CD4-positive, alpha-beta T cell (primary cell): ENCODE measurements at regions not wholly inside any gene's neighbourhood (a gene's known extent, or its start where the extent isn't known, plus 50 kb on each side); places are given as distances from the start of the nearest gene placed in this dataset.

Source experiments
- ATAC-seq: fragments of 200-7000 bp; cut with Tn5 transposase; one replicate; pipeline ENCODE4 v1.10.0; 2022; ENCODE audit warnings: mild to moderate bottlenecking; ENCODE audit not compliant: poor library complexity
- CTCF ChIA-PET: fragments of 350-600 bp; sonication (Branson Sonifier 250); formaldehyde crosslinking; loops from one replicate; lab custom pipeline; 2021; ENCODE audit warnings: antibody characterized with exemption, inconsistent platforms; lab: Charles Lee
- POLR2A ChIA-PET: fragments of 350-600 bp; sonication (Branson Sonifier 250); formaldehyde crosslinking; loops from one replicate; lab custom pipeline; 2021; ENCODE audit warnings: antibody characterized with exemption, inconsistent platforms; lab: Charles Lee
- DNase-seq, 14 experiments: peaks; one replicate each; pipeline ENCODE4 v3.0.0-alpha.2; 2013 to 2020; ENCODE audit warnings: mixed read lengths in 2 of 14
- H3K27ac ChIP-seq, 2 donors: one replicate each; pipeline versions ENCODE4 v1.5.1 to v1.7.0; 2013; ENCODE audit warnings: low read length in 2 of 2, low read depth in 1 of 2, mild to moderate bottlenecking in 1 of 2
- H3K27me3 ChIP-seq, 2 experiments: 1 replicate in 1 of 2; 2 replicates in 1 of 2; pipeline versions ENCODE4 v1.6.1 to v1.7.0; 2013; ENCODE audit warnings: low read length in 2 of 2, control low read depth in 1 of 2, mild to moderate bottlenecking in 1 of 2, moderate library complexity in 1 of 2; ENCODE audit not compliant: insufficient read depth in 2 of 2, control insufficient read depth in 1 of 2
- H3K36me3 ChIP-seq: one replicate; pipeline ENCODE4 v1.6.1; 2013; ENCODE audit warnings: low read length, control low read depth; ENCODE audit not compliant: insufficient read depth
- H3K4me1 ChIP-seq: one replicate; pipeline ENCODE4 v1.6.1; 2013; ENCODE audit warnings: low read length, control low read depth; ENCODE audit not compliant: insufficient read depth
- H3K4me3 ChIP-seq: one replicate; pipeline ENCODE4 v1.5.1; 2013; ENCODE audit warnings: mild to moderate bottlenecking, low read length, moderate library complexity
- H3K9me3 ChIP-seq, 2 experiments: 1 replicate in 1 of 2; 2 replicates in 1 of 2; pipeline versions ENCODE4 v1.6.1 to v1.7.0; 2013; ENCODE audit warnings: low read length in 2 of 2, mild to moderate bottlenecking in 2 of 2, control low read depth in 1 of 2, moderate library complexity in 1 of 2; ENCODE audit not compliant: control insufficient read depth in 1 of 2, insufficient read depth in 1 of 2
- H3K27ac Mint-ChIP-seq: one replicate; pipeline ENCODE4 v1.8.0; 2020; ENCODE audit warnings: mixed read lengths
- H3K27me3 Mint-ChIP-seq: one replicate; pipeline ENCODE4 v1.8.0; 2021; ENCODE audit warnings: mixed read lengths
- H3K36me3 Mint-ChIP-seq: one replicate; pipeline ENCODE4 v1.8.0; 2021; ENCODE audit warnings: low read depth, mixed read lengths
- H3K4me1 Mint-ChIP-seq: one replicate; pipeline ENCODE4 v1.8.0; 2021; ENCODE audit warnings: low read depth, mixed read lengths
- H3K4me3 Mint-ChIP-seq: one replicate; pipeline ENCODE4 v1.8.0; 2020; ENCODE audit warnings: mild to moderate bottlenecking, mixed read lengths
- H3K9me3 Mint-ChIP-seq: one replicate; pipeline ENCODE4 v1.8.0; 2020; ENCODE audit warnings: mixed read lengths
- intact Hi-C, 2 experiments: fragments of 100-400 bp; cut with DNase I in 1 of 2; cut with micrococcal nuclease in 1 of 2; formaldehyde crosslinking; loops; one replicate each; pipeline versions ENCODE4 v1.15.1 to v1.9.0; 2023 to 2025; cut with DNase I, micrococcal nuclease
- TF ChIP-seq, protein P1 (sequence below): fragments of 200-600 bp; IDR thresholded peaks from one replicate; pipeline ENCODE4 v1.8.0; 2022; ENCODE audit warnings: antibody characterized with exemption, mild to moderate bottlenecking

DNA sequence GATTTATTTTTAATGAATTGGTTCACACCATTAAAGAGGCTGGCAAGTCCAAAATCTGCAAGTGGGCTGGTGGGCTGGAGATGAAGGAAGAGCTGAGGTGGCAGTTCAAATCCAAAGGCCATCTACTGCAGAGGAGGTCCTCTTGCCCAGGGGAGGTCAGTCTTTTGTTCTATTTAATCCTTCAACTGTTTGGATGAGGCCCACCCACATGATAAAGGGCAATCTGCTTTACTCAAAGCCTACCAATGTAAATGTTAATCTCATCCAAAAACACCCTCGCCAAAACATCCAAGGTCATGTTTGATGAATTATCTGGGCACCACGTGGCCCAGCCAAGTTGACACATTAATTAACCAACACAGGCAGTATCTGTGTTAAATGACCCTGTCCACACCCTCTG, 99.0 kb downstream of the RRAGC start:
- ATAC-seq = no peak
- no peak overlapping the region for H3K27ac Mint-ChIP-seq
- no peaks in the 10 kb centered on the region for H3K4me1 Mint-ChIP-seq

DNA sequence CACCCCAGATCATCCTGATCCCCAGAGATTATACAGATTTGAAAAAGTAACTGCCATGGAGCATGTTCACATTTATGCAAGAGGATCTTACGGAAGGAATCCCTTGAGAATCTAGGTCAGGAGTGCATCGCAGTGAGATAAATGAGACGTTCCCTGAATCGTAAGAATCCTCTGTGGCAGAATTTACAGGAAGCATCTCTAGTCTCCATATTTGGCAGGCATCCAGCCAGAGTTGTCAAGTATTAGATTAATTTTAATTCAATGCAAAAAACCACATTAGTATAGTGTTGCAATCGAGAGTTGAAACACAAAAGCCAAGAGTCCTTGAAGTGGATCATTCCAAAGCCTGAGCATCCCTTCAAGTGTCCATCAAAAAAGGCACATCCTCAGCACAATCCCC, 100.8 kb downstream of the RRAGC start:
- H3K4me1 ChIP-seq = no peaks in the 10 kb centered on the region

More for the DNA sequence above, 99.0 kb downstream of the RRAGC start:
- TF ChIP-seq, protein P1, sequence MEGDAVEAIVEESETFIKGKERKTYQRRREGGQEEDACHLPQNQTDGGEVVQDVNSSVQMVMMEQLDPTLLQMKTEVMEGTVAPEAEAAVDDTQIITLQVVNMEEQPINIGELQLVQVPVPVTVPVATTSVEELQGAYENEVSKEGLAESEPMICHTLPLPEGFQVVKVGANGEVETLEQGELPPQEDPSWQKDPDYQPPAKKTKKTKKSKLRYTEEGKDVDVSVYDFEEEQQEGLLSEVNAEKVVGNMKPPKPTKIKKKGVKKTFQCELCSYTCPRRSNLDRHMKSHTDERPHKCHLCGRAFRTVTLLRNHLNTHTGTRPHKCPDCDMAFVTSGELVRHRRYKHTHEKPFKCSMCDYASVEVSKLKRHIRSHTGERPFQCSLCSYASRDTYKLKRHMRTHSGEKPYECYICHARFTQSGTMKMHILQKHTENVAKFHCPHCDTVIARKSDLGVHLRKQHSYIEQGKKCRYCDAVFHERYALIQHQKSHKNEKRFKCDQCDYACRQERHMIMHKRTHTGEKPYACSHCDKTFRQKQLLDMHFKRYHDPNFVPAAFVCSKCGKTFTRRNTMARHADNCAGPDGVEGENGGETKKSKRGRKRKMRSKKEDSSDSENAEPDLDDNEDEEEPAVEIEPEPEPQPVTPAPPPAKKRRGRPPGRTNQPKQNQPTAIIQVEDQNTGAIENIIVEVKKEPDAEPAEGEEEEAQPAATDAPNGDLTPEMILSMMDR = no peak
- H3K27ac ChIP-seq = no peak overlapping the region
- peaks cover 5 to 7% of the 10 kb centered on the region in 2 experiments for H3K27me3 ChIP-seq
- H3K9me3 ChIP-seq = no peaks in the 10 kb centered on the region
- Mint-ChIP-seq H3K9me3 (no peaks in the 10 kb centered on the region), H3K27me3 (peaks cover 33% of the 10 kb centered on the region), H3K36me3 (no peaks in the 10 kb centered on the region), H3K4me3 (no peak overlapping the region)
- DNase-seq = no peak
- H3K4me1 ChIP-seq = no peaks in the 10 kb centered on the region
- no peak overlapping the region for H3K4me3 ChIP-seq
- CTCF ChIA-PET = no interaction called here
- POLR2A ChIA-PET = no interaction called here
- intact Hi-C loops = no loop called here
- H3K36me3 ChIP-seq = no peaks in the 10 kb centered on the region

DNA sequence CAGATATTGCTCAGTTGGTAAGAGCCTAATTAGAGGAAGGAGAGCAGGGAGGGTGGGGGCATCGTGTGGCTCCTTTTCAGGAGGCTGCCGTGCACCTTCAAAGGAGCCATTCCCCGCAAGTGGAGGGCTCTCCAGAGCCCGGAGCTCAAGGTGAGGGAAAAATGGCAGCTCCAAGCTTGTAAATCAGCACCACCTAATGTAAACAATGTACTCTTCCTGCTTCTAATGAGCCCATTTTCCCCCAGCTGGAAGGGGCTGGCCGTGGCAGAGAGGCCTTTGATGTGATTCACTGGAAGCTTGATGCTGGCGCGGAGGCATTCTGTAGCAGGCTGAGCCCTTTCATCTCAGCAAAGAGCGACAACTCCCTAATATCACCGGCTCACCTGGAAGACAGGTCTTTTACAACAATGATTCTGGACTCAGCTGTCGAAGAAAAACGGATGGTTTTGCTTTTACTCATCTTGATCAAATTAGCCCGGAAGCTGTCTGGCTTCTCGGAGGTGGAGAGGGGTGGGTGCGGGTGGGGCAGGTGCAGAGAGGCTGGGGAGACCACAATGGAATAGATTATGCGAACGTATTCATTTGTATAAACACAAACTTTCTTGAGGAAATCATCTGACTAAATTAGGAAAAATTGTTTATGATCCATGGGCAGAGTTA, 112.5 kb downstream of the RRAGC start:
- Histone ChIP-seq H3K4me1 (no peaks in the 10 kb centered on the region), H3K27me3 (peaks cover 0 to 12% of the 10 kb centered on the region in 2 experiments), H3K36me3 (no peaks in the 10 kb centered on the region), H3K4me3 (peak overlapping the region; percentile 7), H3K9me3 (no peaks in the 10 kb centered on the region), H3K27ac (no peak overlapping the region)
- Mint-ChIP-seq H3K36me3 (no peaks in the 10 kb centered on the region), H3K9me3 (no peaks in the 10 kb centered on the region), H3K27me3 (peaks cover 27% of the 10 kb centered on the region), H3K4me3 (peak overlapping the region; percentile 23), H3K27ac (no peak overlapping the region), H3K4me1 (no peaks in the 10 kb centered on the region)
- no peak for ATAC-seq
- no peak for DNase-seq
- TF ChIP-seq, protein P1 = no peak
- ChIA-PET CTCF (no interaction called here), POLR2A (no interaction called here)
- intact Hi-C loops = loop anchor here in 1 of 2 experiments (1.0 kb wide), 1 partner anchor 13 kb away; no protein-coding TSS in a partner anchor

More for the DNA sequence above, 100.8 kb downstream of the RRAGC start:
- H3K27ac Mint-ChIP-seq = no peak overlapping the region
- H3K36me3 Mint-ChIP-seq = no peaks in the 10 kb centered on the region
- ATAC-seq = no peak
- no peaks in the 10 kb centered on the region for H3K36me3 ChIP-seq
- no peaks in the 10 kb centered on the region for H3K9me3 Mint-ChIP-seq
- no peak overlapping the region for H3K4me3 ChIP-seq
- DNase-seq = no peak
- ChIA-PET POLR2A (no interaction called here), CTCF (no interaction called here)
- H3K4me3 Mint-ChIP-seq = no peak overlapping the region
- TF ChIP-seq, protein P1 = no peak
- H3K9me3 ChIP-seq = no peaks in the 10 kb centered on the region
- peaks cover 40% of the 10 kb centered on the region for H3K27me3 Mint-ChIP-seq
- peaks cover 0 to 3% of the 10 kb centered on the region in 2 experiments for H3K27me3 ChIP-seq
- H3K4me1 Mint-ChIP-seq = no peaks in the 10 kb centered on the region
- H3K27ac ChIP-seq = no peak overlapping the region
- intact Hi-C loops = no loop called here
